DND-41 (cell line): ENCODE measurements at regions not wholly inside any gene's neighbourhood (a gene's known extent, or its start where the extent isn't known, plus 50 kb on each side); places are given as distances from the start of the nearest gene placed in this dataset.

ENCODE experiments used
- ATAC-seq: fragments of 200-7000 bp; cut with Tn5 transposase; 3 replicates; pipeline ENCODE4 v1.9.1; 2021; ENCODE audit warnings: low read depth; ENCODE audit not compliant: insufficient read depth
- DNase-seq: peaks from one replicate; pipeline ENCODE4 v3.0.0-alpha.2; 2020
- H2AFZ ChIP-seq: 2 replicates; pipeline ENCODE4 v1.6.0; 2012; ENCODE audit warnings: low read depth, low read length
- H3K27ac ChIP-seq: 2 replicates; pipeline ENCODE4 v1.5.1; 2012; ENCODE audit warnings: low read length, inconsistent platforms
- H3K27me3 ChIP-seq: fragments of 200-600 bp; sonication (generic); 2 replicates; pipeline ENCODE4 v1.6.0; 2012; ENCODE audit warnings: low read length, mild to moderate bottlenecking, inconsistent platforms; ENCODE audit not compliant: insufficient read depth, poor library complexity
- H3K36me3 ChIP-seq: 2 replicates; pipeline ENCODE4 v1.5.1; 2012; ENCODE audit warnings: low read length, inconsistent platforms; ENCODE audit not compliant: insufficient read depth
- H3K4me1 ChIP-seq: 2 replicates; pipeline ENCODE4 v1.5.1; 2012; ENCODE audit warnings: mild to moderate bottlenecking, low read length; ENCODE audit not compliant: insufficient read depth
- H3K4me2 ChIP-seq: 2 replicates; pipeline ENCODE4 v1.6.0; 2012; ENCODE audit warnings: mild to moderate bottlenecking, moderate library complexity, low read length, inconsistent platforms; ENCODE audit not compliant: insufficient read depth
- H3K4me3 ChIP-seq, 2 experiments: fragments of 200-600 bp in 1 of 2; shearing (Covaris generic) in 1 of 2; 2 replicates each; pipeline ENCODE4 v1.5.1; 2012 to 2016; ENCODE audit warnings: inconsistent platforms in 2 of 2, low read length in 2 of 2, mild to moderate bottlenecking in 2 of 2, low read depth in 1 of 2, moderate library complexity in 1 of 2
- H3K79me2 ChIP-seq: 2 replicates; pipeline ENCODE4 v1.6.0; 2012; ENCODE audit warnings: low read length, inconsistent platforms; ENCODE audit not compliant: insufficient read depth
- H3K9ac ChIP-seq: 2 replicates; pipeline ENCODE4 v1.6.0; 2012; ENCODE audit warnings: low read depth, mild to moderate bottlenecking, inconsistent platforms, low read length, moderate library complexity
- H3K9me3 ChIP-seq: 2 replicates; pipeline ENCODE4 v1.5.1; 2012; ENCODE audit warnings: low read length, moderate library complexity, mild to moderate bottlenecking, inconsistent platforms; ENCODE audit not compliant: insufficient read depth, severe bottlenecking
- H4K20me1 ChIP-seq: 2 replicates; pipeline ENCODE4 v1.6.0; 2012; ENCODE audit warnings: low read length; ENCODE audit not compliant: insufficient read depth
- EZH2 ChIP-seq: IDR thresholded peaks from 3 replicates; pipeline ENCODE4 v1.6.1; 2012; ENCODE audit warnings: borderline replicate concordance, low read depth, mild to moderate bottlenecking, moderate library complexity, low read length, inconsistent platforms; ENCODE audit not compliant: severe bottlenecking
- TF ChIP-seq, protein P1 (sequence below): IDR thresholded peaks from 2 replicates; pipeline ENCODE4 v1.5.1; 2012; ENCODE audit warnings: borderline replicate concordance, low read length, moderate library complexity, mild to moderate bottlenecking; ENCODE audit not compliant: poor library complexity, severe bottlenecking; ENCODE audit errors: extremely low read depth

DNA sequence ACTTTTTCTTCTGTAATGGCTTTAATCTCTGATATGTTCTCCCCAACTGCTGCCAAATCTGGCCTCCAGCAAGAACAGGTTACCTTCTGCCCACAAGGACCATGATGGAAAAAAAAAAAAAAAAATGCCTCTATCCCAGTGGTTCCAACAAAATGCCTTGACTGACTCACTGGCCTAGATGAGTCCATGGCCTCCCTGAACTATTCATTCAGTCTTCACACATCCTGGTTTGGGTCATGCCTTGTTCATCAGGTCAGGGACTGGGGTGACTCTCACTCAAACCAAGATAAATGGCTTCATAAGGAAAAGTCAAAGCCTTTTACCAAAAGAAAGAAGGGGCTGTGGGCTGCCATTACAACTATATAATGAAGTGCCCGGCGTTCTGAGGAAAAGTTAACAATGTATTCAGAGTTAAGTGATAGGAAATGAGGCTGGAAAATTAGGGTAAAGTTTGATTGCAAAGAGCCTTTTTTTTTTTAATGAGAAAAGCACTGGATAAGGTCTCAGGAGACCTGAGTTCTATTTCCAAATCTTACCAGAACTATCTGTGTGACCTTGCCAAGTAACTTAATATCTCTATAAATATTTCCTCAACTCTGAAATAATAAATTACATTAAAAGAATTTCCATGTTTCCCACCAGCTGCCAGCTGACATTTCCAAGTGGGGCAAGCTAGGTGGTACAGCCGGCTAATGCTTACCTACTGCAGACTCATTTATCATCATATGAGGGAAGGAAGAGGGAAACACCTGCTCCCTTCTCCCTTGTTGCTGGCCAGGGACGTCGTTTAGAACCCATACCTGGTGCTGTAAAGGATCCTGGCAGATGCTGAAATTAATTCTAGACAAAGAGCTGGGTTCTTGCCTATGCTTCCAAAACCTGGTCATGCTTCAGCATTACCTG is 380.0 kb upstream of the MARCKS start:
- Histone ChIP-seq H2AFZ (no peak overlapping the region), H3K27ac (no peak overlapping the region), H3K27me3 (no peaks in the 10 kb centered on the region), H3K4me1 (no peaks in the 10 kb centered on the region), H3K4me3 (no peak overlapping the region), H3K4me2 (no peak overlapping the region), H4K20me1 (no peaks in the 10 kb centered on the region), H3K9me3 (no peaks in the 10 kb centered on the region), H3K9ac (no peak overlapping the region), H3K36me3 (no peaks in the 10 kb centered on the region), H3K79me2 (no peaks in the 10 kb centered on the region)
- DNase-seq (no peak), ATAC-seq (no peak)
- no peak for TF ChIP-seq EZH2
- TF ChIP-seq, protein P1, sequence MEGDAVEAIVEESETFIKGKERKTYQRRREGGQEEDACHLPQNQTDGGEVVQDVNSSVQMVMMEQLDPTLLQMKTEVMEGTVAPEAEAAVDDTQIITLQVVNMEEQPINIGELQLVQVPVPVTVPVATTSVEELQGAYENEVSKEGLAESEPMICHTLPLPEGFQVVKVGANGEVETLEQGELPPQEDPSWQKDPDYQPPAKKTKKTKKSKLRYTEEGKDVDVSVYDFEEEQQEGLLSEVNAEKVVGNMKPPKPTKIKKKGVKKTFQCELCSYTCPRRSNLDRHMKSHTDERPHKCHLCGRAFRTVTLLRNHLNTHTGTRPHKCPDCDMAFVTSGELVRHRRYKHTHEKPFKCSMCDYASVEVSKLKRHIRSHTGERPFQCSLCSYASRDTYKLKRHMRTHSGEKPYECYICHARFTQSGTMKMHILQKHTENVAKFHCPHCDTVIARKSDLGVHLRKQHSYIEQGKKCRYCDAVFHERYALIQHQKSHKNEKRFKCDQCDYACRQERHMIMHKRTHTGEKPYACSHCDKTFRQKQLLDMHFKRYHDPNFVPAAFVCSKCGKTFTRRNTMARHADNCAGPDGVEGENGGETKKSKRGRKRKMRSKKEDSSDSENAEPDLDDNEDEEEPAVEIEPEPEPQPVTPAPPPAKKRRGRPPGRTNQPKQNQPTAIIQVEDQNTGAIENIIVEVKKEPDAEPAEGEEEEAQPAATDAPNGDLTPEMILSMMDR, result no peak

DNA sequence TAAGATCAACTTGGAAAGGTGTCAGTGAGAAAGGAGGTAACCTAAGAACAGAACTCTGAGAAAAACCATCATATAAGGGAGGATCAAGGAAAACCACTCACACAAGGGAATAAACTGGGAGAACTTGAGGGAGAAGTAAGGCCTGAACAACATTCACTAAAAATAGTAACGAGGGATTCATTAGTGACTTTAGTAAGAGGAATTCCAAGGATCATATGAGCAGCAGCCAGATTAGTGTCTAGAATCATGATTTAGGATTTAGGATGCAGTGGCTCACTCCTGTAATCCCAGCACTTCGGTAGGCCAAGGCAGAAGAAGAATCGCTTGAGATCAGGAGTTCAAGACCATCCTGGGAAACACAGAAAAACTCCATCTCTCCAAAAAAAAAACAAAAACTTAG is 376.5 kb upstream of the MARCKS start:
- Histone ChIP-seq H3K4me1 (no peaks in the 10 kb centered on the region), H3K9me3 (no peaks in the 10 kb centered on the region), H3K4me3 (no peak overlapping the region), H3K36me3 (no peaks in the 10 kb centered on the region), H3K27ac (no peak overlapping the region), H3K27me3 (no peaks in the 10 kb centered on the region), H3K4me2 (no peak overlapping the region), H3K9ac (no peak overlapping the region), H2AFZ (no peak overlapping the region), H3K79me2 (no peaks in the 10 kb centered on the region), H4K20me1 (no peaks in the 10 kb centered on the region)
- DNase-seq (no peak), ATAC-seq (no peak)
- no peak for TF ChIP-seq EZH2
- TF ChIP-seq, protein P1, result no peak

DNA sequence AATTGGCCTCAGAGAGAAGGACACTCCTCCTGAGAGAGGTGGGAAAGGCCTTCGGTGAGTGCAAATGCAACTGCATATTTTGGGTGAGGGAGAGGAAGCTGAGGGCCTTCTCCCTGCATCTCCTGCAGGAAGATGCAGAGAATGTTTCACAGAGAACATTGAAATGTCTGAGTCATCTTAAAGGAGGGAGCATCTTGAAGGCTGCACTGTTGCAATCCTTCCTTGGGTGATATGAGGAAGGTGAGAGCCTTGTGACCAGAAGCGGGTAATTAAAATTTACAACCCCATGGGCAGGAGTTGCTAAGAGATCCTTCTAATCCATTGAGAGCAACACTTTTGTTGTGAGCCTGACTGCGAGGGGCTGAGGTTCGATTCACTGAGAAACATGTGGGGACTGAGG is 375.7 kb upstream of the MARCKS start:
- no peak overlapping the region for H3K4me2 ChIP-seq
- no peak for DNase-seq
- no peak for TF ChIP-seq EZH2
- TF ChIP-seq, protein P1, result no peak
- no peak overlapping the region for H2AFZ ChIP-seq
- no peaks in the 10 kb centered on the region for H3K27me3 ChIP-seq
- H3K9ac ChIP-seq, result no peak overlapping the region
- H4K20me1 ChIP-seq, result no peaks in the 10 kb centered on the region
- H3K36me3 ChIP-seq, result no peaks in the 10 kb centered on the region
- H3K4me1 ChIP-seq, result no peaks in the 10 kb centered on the region
- H3K27ac ChIP-seq, result no peak overlapping the region
- no peak for ATAC-seq
- no peak overlapping the region for H3K4me3 ChIP-seq
- H3K9me3 ChIP-seq, result no peaks in the 10 kb centered on the region
- H3K79me2 ChIP-seq, result no peaks in the 10 kb centered on the region
